ENCODE measurements at regions not wholly inside any gene's neighbourhood (a gene's known extent, or its start where the extent isn't known, plus 50 kb on each side); places are given as distances from the start of the nearest gene placed in this dataset.

- TF ChIP-seq POLR2A (IDR thresholded peaks at IDR 0.05) (no peak), CTCF (IDR thresholded peaks at IDR 0.05) (no peak)
Observed at GRCh38 chr20:19094959-19095541, 117.4 kb upstream of the SLC24A3 start.

Measured in lower leg skin (tissue), 3 donors.